ENCODE measurements at regions not wholly inside any gene's neighbourhood (a gene's known extent, or its start where the extent isn't known, plus 50 kb on each side); places are given as distances from the start of the nearest gene placed in this dataset.
A peak's percentile ranks its signal among the peaks of the same experiment; 100 is the strongest.
"Not testable (repeated sequence)": the region's sequence is repeated elsewhere in the genome, so short reads cannot be mapped to it uniquely, and the experiment has no call there.

DNA sequence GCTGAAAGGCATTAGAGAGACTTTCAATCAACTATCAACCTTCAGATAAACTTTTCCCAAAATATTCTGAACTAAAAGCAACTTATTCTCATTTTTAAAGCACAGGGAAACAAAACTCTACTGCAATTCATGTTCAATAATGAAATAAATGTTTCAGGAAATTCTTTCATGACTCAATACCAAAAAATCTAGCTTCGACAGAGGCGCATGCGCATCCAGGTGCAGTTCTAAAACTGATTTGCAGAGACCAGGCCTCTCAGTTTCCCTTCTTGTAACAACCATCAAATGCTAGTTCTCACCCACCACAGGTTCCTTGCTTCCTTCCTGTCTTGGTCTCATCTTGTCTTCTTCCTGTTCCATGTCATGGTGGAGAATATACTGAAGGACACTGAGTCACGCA, 55.3 kb upstream of the NRBF2 start:
- no peak for DNase-seq (ENCODE audit: low read depth in 2 of 3, low spot score in 1 of 3)

DNA sequence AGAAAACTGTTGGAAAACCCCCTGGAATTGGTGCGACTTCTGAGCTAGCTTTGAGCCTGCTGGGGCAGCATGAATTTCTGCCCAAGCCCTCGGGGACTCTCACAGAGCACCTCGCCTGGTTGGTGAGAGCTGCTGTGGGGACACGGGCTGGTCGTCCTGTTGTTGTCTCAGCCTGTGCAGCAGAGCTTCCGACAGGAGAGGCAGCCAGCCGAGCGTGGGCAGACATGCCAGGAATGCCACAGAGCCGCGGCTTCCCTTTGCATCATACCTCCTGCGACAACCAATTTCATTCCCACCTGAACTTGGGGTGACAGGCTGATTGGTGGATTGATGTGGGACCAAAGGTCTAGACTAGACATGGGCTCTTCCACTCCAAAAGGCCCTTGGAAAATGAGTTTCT, 60.2 kb upstream of the NRBF2 start:
- no peak for DNase-seq (ENCODE audit: low read depth in 2 of 3, low spot score in 1 of 3)

DNA sequence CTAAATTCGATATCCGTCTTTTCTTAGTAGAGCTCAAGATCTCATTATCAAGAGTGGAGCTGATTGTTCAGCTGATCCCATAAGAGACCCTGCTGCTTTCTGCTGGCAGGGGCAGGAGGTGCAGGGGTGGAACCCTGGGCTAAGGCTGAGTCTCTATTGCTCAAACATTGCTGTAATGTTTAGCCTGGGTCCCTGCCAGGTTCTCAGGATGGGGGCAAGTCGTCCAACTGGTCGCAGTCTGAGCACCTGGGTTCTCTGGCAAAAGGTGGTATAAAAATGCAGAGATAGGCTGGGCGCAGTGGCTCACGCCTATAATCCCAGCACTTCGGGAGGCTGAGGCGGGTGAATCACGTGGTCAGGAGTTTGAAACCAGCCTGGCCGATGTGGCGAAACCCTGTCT, 62.0 kb upstream of the NRBF2 start:
- no peak for DNase-seq (ENCODE audit: low read depth in 2 of 3, low spot score in 1 of 3)

DNA sequence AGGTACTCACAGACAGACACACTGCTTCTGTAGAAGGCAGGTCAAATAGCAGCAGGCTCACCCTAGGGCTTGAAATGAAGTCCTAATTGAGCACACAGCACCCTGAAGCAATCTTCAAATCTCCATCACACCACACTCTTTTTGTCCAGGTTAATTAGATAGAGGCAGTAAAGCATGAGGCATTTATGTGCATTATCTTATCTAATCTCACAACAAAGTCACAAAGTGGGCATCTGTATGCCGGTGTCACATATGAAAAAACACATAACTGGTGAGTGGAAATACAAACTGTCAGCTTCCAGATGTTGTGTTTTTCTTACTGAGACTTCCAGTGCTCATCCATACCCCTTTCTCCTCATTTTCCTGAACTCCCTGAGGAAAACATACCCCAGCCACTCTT, 63.8 kb upstream of the NRBF2 start:
- no peak for DNase-seq (ENCODE audit: low read depth in 2 of 3, low spot score in 1 of 3)

DNA sequence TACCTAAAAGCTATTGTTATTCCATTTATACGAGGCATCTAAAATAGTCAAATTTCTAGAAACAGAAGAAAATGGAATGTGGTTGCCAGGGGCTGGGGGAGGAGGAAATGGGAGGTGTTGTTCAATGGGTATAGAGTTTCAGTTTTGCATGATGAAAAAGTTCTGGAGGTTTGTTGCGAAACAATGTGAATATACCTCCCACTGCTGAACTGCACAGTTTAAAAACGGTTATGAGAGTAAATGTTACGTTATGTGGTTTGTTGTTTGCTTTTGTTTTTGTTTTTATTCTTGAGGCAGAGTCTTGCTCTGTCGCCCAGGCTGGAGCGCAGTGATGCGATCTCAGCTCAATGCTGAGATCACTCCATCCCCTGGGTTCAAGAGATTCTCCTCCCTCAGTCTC, 64.9 kb upstream of the NRBF2 start:
- peak in 1 of 3 donors; percentile 18 for DNase-seq (ENCODE audit: low read depth in 2 of 3, low spot score in 1 of 3)

DNA sequence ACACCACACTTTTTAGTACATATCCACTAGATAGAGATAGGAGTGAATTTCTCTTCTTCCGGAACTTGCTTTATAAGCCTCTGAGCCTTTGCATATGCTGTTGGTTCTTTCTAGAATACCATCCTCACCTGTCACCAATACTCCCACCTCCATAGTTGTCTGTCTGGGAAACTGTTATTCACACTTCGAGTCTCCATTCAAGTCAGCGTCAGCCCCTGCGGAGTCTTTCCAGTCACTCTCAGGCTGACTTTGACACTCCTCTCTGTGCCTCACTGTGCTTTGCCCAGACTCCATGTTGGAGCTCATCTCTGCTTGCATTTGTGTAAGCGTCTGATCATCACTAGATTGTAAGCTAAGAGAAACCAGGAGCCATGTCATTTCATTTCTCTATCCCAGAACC, 66.5 kb upstream of the NRBF2 start:
- no peak for DNase-seq (ENCODE audit: low read depth in 2 of 3, low spot score in 1 of 3)

DNA sequence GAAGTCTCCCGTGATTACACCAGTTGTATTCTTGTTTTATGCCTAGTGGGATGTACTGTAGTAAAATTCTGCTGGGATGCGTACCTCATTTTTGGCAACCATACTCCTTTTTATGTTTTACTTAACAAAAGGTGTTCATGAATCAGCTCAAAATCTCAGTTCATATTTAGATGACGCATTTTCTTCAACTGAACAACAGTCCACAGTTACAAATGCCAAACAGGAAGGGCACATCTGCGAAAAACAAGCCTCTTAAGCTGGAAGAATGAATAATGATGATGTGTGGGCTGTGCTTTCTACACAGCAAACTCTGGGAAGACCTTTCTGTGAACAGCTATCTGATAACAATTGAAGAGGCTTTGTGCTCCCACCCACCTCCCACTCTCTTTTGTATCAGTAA, 68.4 kb upstream of the NRBF2 start:
- DNase-seq (ENCODE audit: low read depth in 2 of 3, low spot score in 1 of 3): no peak

DNA sequence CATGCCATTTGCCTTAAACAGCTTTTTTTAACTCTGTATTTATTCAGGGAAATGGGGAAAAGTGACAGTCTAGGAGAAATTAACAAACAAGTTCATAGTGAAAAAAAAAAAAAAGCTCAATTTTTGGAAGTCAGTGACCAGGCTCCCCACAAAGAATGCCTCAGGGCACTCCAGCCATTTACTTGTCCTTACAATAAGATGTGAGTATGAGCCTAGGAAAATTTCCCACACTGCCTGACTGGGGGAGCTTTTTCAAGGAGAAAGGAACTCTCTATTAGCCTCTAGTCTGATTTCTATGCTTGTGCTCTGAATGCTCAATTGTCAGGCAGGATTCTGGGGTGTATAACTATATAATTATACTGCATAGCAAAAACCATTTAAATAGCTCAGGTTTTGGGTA, 74.9 kb upstream of the NRBF2 start:
- DNase-seq (ENCODE audit: low read depth in 2 of 3, low spot score in 1 of 3): no peak

DNA sequence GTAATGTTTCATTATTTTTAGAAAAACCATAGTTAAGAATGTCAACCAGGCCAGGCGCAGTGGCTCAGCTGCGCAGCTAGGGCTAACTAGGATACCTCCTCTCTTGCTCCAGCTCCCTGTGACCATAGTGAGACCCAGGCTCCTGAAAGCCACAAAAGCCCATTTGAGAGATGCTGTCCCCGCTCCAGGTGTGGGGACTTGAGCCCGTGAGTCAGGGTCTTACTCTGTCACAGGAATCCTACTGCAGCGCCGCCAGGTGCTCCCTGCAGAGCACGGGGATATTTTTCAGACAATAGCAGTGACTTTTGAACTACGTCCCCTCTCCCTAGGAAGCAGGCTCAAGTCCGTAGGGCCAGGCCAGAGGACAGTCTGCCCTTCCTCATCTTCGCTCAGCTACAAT, 75.6 kb upstream of the NRBF2 start:
- no peak for DNase-seq (ENCODE audit: low read depth in 2 of 3, low spot score in 1 of 3)

DNA sequence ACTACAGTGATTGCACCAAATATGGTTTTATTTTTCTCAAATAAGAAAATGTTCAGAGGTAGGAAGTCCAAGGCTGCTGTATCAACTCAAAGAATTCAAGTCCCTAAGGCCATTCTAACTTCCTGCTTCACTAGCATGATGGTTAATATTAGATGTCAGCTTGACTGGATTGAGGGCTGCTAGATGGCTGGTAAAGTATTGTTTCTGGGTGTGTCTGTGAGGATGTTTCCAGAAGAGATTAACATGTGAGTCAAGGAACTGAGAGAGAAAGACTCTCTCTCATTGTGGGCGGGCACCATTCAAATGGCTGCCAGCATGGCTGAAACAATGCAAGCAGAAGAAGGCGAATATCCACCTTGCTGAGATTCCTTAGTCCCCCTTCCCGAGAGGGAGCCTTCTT, 77.4 kb upstream of the NRBF2 start:
- DNase-seq (ENCODE audit: low read depth in 2 of 3, low spot score in 1 of 3): no peak

DNA sequence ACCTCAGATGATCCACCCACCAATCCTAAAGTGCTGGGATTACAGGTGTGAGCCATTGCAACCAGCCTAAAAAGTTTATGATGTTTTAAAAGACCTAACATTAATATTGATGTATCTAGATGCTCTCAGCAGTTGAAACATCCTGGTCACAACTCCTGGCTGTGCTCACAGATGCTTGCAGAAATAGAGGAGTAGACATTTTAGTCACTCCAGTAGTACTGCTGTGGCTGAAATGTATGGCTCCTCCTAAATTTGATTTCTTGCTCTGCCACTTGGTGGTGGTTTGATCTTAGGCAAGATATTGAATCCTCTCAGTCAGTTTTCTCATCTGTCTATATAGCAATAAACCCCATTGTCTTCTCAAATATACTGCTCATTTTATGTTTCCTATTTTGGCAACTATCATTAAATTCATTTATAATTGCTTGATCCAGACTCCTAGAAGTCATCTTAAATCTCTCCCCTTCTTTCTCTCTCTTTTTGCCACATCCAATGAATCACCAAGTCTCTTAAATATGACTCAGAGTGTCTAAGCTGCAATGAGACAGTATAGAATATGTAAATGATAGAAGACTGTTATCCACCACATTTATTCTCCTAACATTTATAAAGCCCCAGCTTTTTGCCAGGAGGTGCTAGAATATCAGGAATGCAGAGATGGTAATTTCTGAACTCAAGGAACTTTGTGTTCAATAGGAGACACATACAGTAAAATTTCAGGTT, 78.1 kb upstream of the NRBF2 start:
- DNase-seq (ENCODE audit: low read depth in 2 of 3, low spot score in 1 of 3): no peak

DNA sequence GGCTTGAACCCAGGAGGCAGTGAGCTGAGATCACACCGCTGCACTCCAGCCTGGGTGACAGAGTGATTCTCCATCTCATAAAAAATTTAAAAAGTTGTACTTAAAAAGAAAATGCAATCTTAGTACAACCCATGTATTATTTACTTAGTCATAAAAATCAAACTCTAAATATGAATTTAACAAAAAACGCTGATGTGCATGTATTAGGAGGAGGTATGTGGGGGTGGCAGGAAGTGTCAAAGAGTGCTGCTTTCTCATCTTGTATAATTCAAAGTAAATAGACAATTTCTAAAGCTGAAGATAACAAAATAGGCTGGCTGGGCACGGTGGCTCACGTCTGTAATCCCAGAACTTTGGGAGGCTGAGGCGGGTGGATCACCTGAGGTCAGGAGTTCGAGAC, 81.0 kb upstream of the NRBF2 start:
- no peak for DNase-seq (ENCODE audit: low read depth in 2 of 3, low spot score in 1 of 3)

DNA sequence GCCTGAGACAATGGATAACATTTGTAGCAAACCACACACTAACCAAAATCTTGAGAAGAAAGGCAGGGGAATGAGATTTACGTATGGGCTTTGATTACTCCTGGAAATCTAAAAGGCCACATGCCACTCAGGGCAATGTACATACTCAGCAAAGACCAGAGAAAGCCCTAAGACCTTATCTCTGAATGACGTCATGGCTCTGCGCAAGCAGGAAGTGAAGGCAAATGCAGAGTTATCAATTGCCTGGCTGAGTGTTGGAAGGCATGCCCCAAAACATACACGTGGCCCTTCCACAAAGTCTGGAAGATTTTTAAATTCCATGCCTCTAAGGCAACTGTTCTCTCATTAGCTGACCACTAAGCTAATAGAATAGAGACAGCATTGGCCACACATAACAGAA, 90.9 kb upstream of the NRBF2 start:
- no peak for DNase-seq (ENCODE audit: low read depth in 2 of 3, low spot score in 1 of 3)

DNA sequence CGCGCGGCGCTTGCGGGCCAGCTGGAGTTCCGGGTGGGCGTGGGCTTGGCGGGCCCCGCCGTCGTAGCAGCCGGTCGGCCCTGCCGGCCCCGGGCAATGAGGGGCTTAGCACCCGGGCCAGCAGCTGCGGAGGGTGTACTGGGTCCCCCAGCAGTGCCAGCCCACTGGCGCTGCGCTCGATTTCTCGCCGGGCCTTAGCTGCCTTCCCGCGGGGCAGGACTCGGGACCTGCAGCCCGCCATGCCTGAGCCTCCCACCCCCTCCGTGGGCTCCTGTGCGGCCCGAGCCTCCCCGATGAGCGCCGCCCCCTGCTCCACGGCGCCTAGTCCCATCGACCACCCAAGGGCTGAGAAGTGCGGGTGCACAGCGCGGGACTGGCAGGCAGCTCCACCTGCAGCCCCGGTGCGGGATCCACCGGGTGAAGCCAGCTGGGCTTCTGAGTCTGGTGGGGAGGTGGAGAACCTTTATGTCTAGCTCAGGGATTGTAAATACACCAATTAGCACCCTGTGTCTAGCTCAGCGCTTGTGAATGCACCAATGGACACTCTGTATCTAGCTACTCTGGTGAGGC, 99.4 kb upstream of the NRBF2 start:
- DNase-seq (ENCODE audit: low read depth in 2 of 3, low spot score in 1 of 3): not testable (repeated sequence)

DNA sequence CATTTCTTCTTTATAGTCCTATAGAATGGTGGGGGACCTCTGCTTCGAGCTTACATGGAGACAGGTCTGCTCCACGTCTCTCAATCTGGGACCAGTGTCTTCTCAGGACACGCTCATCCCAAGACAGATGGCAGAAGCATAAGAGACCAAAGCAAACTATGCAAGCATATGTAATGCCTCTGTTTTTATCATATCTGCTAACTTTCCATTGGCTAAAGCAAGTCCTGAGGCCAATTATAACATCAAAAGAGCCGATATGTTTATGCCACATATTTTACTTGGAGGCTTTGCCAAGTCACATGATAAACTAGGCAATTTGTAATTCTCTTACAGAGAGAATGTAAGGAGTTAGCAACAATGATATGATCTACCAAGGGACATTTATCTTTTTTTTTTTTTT, 102.6 kb upstream of the NRBF2 start:
- DNase-seq (ENCODE audit: low read depth in 2 of 3, low spot score in 1 of 3): no peak

DNA sequence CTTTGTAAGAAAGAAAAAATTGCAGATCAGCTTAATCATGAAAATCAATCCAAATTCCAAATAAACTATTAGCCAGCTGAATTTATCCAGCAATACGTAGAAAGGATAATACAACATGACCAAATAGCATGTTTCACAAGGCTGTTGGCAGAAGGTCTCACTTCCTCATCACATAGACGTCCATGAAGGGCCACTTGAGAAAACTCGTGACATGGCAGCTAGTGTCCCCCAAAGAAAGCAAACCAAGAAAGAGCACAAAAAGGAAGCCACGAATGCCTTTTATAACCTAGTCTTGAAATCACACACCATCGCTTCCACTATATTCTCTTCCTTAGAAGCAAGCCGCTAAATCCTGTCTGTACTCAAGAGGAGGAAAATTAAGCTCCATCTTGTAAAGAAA, 105.6 kb upstream of the NRBF2 start:
- no peak for DNase-seq (ENCODE audit: low read depth in 2 of 3, low spot score in 1 of 3)

DNA sequence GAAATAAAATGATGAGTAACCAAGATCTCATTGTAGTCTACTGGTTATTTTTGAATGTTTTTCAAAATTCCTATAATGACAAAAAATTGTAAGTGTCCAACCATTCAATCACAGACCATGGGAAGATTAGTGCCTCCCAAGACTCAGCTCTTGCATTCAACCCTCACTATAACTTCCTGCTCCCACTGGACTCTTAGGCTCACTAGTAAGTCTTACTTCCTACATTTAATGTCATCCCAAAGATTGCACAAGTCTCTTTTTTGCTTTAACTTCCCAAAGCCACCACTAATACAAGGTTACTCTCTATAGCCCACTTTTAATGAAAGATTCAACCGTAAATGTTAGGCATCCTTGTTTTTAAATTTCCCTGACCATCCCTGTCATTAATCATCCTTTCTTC, 111.9 kb upstream of the NRBF2 start:
- DNase-seq (ENCODE audit: low read depth in 2 of 3, low spot score in 1 of 3): no peak

DNA sequence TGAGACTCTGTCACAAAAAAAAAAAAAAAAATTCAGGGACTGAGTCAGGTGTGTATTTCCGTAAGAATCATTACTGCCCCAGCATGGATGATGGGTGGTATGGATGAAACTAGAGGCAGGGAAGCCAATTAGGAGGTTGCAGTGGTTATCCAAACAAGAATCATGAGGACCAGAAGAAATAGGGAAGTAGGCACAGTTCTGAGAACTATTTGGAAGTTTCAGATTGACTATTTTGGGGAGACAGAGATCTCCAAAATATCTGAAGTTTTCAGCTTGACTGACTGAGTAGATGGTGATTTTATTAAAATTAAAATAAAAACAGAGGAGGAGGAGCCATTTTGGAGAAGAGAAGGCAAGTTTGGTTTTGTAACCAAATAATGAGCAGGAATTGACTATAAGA, 119.4 kb upstream of the NRBF2 start:
- DNase-seq (ENCODE audit: low read depth in 2 of 3, low spot score in 1 of 3): no peak

DNA sequence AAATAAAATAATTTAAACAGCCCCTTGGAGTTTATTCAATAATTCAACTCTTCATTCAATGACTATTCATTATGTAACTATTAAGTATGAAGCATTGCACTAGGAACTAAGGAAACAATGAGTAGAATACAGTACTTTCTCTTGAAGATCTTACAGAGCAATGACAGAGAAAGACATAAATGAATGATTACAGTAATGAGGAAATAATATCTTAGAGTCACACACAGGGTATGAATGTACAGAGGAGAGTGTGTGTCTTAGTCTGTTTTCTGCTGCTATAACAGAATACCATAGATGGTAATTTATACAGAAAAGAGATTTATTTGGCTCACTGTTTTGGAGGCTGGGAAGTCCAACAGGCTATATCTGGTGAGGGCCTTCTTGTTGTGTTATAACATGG, 120.5 kb upstream of the NRBF2 start:
- DNase-seq (ENCODE audit: low read depth in 2 of 3, low spot score in 1 of 3): no peak

DNA sequence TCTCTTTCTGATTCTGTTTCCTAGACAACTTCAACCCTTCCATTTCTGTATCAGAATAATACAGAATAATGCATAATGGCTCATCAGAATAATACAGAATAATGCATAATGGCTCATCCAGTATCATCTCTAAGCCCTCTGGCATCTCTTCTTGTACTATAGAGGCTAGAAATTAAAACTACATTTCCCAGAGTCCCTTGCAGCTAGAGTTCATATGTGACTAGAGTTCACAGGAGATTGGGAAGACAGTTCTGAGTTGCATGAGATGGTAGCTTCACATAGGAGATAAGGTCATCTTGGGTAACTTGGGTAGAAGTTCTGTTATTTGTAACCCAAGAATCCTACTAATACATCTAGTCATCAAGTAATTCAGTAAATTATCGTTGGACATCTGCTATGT, 122.9 kb upstream of the NRBF2 start:
- no peak for DNase-seq (ENCODE audit: low read depth in 2 of 3, low spot score in 1 of 3)

DNA sequence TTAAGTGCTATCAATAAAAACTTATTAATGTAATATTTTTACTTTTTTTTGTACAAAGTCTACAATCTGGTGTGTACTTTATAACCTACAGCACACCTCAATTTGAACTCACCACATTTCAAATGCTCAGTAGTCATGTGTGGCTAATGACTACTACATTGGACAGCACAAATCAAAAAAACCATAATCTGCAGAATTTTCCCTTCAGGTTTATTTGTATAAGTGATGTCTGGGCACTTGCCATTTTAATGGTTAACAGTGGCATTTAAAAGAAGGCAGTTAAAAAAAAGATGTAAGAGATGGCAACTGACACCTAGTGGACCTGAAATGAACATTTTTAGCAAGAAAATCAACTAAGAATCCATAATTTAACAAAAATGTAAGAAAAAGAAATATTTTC, 124.6 kb upstream of the NRBF2 start:
- no peak for DNase-seq (ENCODE audit: low read depth in 2 of 3, low spot score in 1 of 3)

DNA sequence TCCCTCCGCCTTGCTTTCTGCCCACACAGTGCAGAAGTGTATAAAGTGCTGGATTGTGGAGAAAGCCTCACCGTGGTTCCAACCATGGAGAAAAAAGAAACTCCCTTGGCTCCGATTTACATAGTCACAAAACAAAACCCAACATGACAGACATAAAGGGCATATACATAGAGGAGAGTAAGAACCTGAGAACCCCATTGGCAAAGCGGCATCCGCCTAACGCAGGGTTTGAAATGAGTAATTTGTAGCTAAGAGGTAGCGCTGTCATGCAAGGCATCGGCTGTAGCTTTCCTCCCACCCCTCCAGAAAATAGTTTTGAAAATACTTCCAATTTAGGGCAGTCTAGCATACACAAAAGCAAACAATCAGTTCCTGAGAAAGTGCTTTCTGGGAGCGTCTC, 126.0 kb upstream of the NRBF2 start:
- no peak for DNase-seq (ENCODE audit: low read depth in 2 of 3, low spot score in 1 of 3)

DNA sequence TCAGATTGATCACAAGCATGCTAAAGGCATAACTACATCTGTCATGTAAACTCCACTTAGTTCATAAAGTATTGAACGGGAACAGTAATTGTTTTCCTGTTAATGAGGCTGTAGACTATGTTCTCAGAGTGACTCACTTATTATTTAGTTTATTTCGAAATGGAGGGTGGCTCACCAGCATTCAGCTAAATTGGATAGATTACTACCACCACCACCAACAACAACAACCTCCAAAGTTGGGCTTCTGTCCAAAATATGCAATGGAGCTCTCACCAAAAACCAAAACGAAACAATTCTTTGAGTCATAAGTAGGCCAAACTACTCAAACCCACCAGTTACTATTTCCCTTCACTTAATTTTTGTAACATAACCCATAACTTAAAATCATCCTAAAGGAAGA, 127.9 kb upstream of the NRBF2 start:
- no peak for DNase-seq (ENCODE audit: low read depth in 2 of 3, low spot score in 1 of 3)
